GM12892 (cell line): ENCODE measurements at regions not wholly inside any gene's neighbourhood (a gene's known extent, or its start where the extent isn't known, plus 50 kb on each side); places are given as distances from the start of the nearest gene placed in this dataset.

Experiments used
- POLR2AphosphoS5 ChIP-seq: IDR thresholded peaks from 2 replicates; pipeline ENCODE4 v1.6.1; 2011; ENCODE audit warnings: low read depth, low read length, control low read depth
- TAF1 ChIP-seq: IDR thresholded peaks from 2 replicates; pipeline ENCODE4 v1.6.1; 2011; ENCODE audit warnings: low read depth, mild to moderate bottlenecking, control low read depth, low read length, borderline replicate concordance

- TF ChIP-seq TAF1, result no peak
- no peak for TF ChIP-seq POLR2AphosphoS5
Observed at GRCh38 chr11:35088676-35089075, 50.3 kb upstream of the CD44 start.
